H1 (cell line): ENCODE measurements at regions not wholly inside any gene's neighbourhood (a gene's known extent, or its start where the extent isn't known, plus 50 kb on each side); places are given as distances from the start of the nearest gene placed in this dataset.

ENCODE experiments used
- CTCF ChIA-PET: fragments of 300-600 bp; sonication (Branson Sonifier 250); formaldehyde crosslinking; loops from one replicate; lab custom pipeline; 2021; ENCODE audit not compliant: partially characterized antibody; lab: Charles Lee
- POLR2A ChIA-PET: fragments of 300-600 bp; sonication (Branson Sonifier 250); formaldehyde crosslinking; loops from one replicate; lab custom pipeline; 2021; ENCODE audit warnings: inconsistent platforms; ENCODE audit not compliant: partially characterized antibody; lab: Charles Lee
- DNase-seq, 2 experiments: peaks; one replicate each; pipeline versions ENCODE4 v3.0.0 to v3.0.0-alpha.2; 2010 to 2022; ENCODE audit warnings: low spot score in 2 of 2, low read depth in 1 of 2, mixed read lengths in 1 of 2
- FAIRE-seq: peaks from 2 replicates; lab custom pipeline; 2011; peaks lifted over from hg19 to GRCh38; lab: Jason Lieb, UNC
- H2AFZ ChIP-seq: 2 replicates; pipeline ENCODE4 v1.8.1; 2012; ENCODE audit warnings: low read length, inconsistent platforms
- H2AK5ac ChIP-seq: 2 replicates; pipeline ENCODE4 v1.6.1; 2013; ENCODE audit warnings: low read depth, low read length
- H2BK120ac ChIP-seq: replicated peaks from 2 replicates; pipeline ENCODE3; 2013; ENCODE audit warnings: low read depth, low read length, inconsistent platforms
- H2BK12ac ChIP-seq: 2 replicates; pipeline ENCODE4 v1.6.1; 2013; ENCODE audit warnings: low read depth, low read length
- H2BK15ac ChIP-seq: 2 replicates; pipeline ENCODE4 v1.6.1; 2013; ENCODE audit warnings: low read length
- H2BK20ac ChIP-seq: 2 replicates; pipeline ENCODE4 v1.6.1; 2013; ENCODE audit warnings: low read length
- H2BK5ac ChIP-seq: 2 replicates; pipeline ENCODE4 v1.6.1; 2013; ENCODE audit warnings: low read depth, low read length
- H3K14ac ChIP-seq: 2 replicates; pipeline ENCODE4 v1.6.1; 2013; ENCODE audit warnings: inconsistent platforms; ENCODE audit not compliant: insufficient read length
- H3K18ac ChIP-seq: 2 replicates; pipeline ENCODE4 v1.6.1; 2013; ENCODE audit warnings: low read length; ENCODE audit errors: extremely low read depth
- H3K23ac ChIP-seq: 2 replicates; pipeline ENCODE4 v1.6.1; 2013; ENCODE audit warnings: inconsistent platforms; ENCODE audit not compliant: insufficient read length
- H3K23me2 ChIP-seq: 2 replicates; pipeline ENCODE4 v1.6.1; 2013; ENCODE audit warnings: low read depth, low read length
- H3K27ac ChIP-seq: 2 replicates; pipeline ENCODE4 v1.6.1; 2011; ENCODE audit warnings: low read depth, low read length, inconsistent platforms
- H3K27me3 ChIP-seq, 4 experiments: replicated peaks in 1 of 4; 1 replicate in 1 of 4; 2 replicates in 3 of 4; pipeline versions ENCODE4 v1.6.1 to v1.8.1; 2011 to 2013; ENCODE audit warnings: low read length in 3 of 4, mild to moderate bottlenecking in 3 of 4, inconsistent platforms in 2 of 4, mixed read lengths in 2 of 4, moderate library complexity in 1 of 4; ENCODE audit not compliant: control insufficient read depth in 3 of 4, insufficient read depth in 3 of 4; ENCODE audit errors: extremely low read depth in 1 of 4
- H3K36me3 ChIP-seq, 4 experiments: 2 replicates each; pipeline versions ENCODE4 v1.6.1 to v1.8.1; 2011 to 2013; ENCODE audit warnings: mild to moderate bottlenecking in 4 of 4, low read length in 3 of 4, moderate library complexity in 2 of 4, control low read depth in 1 of 4, inconsistent platforms in 1 of 4; ENCODE audit not compliant: insufficient read depth in 4 of 4, control insufficient read depth in 2 of 4
- H3K4ac ChIP-seq: replicated peaks from 2 replicates; pipeline ENCODE3; 2013; ENCODE audit warnings: low read length, low read depth, mixed read lengths, inconsistent platforms; ENCODE audit not compliant: insufficient read length
- H3K4me1 ChIP-seq, 4 experiments: replicated peaks in 1 of 4; 1 replicate in 1 of 4; 2 replicates in 3 of 4; pipeline versions ENCODE4 v1.6.1 to v1.8.1; 2011 to 2013; ENCODE audit warnings: low read length in 3 of 4, inconsistent platforms in 2 of 4, mixed read lengths in 1 of 4; ENCODE audit not compliant: insufficient read depth in 4 of 4, control insufficient read depth in 3 of 4
- H3K4me2 ChIP-seq, 2 experiments: 2 replicates each; pipeline versions ENCODE4 v1.6.1 to v1.8.1; 2011 to 2013; ENCODE audit warnings: low read depth in 2 of 2, low read length in 2 of 2, control low read depth in 1 of 2, inconsistent platforms in 1 of 2, mild to moderate bottlenecking in 1 of 2; ENCODE audit not compliant: insufficient read depth in 1 of 2
- H3K4me3 ChIP-seq, 4 experiments: fragments of 200-600, 300-600 bp in 1 of 4; sonication (generic), shearing (Covaris generic), sonication (Bioruptor Twin) in 1 of 4; 2 replicates each; pipeline versions ENCODE4 v1.5.1 to v1.8.1; 2011 to 2016; ENCODE audit warnings: low read length in 4 of 4, low read depth in 3 of 4, control low read depth in 2 of 4, inconsistent platforms in 2 of 4, mild to moderate bottlenecking in 2 of 4, mixed read lengths in 1 of 4, moderate library complexity in 1 of 4; ENCODE audit not compliant: insufficient read depth in 2 of 4; ENCODE audit errors: extremely low read depth in 1 of 4
- H3K56ac ChIP-seq: replicated peaks from 2 replicates; pipeline ENCODE3; 2013; ENCODE audit warnings: low read depth, mild to moderate bottlenecking, mixed read lengths, low read length, inconsistent platforms; ENCODE audit not compliant: insufficient read length
- H3K79me1 ChIP-seq: 2 replicates; pipeline ENCODE4 v1.6.1; 2013; ENCODE audit warnings: low read depth, low read length, control low read depth
- H3K79me2 ChIP-seq, 2 experiments: 2 replicates each; pipeline versions ENCODE4 v1.6.1 to v1.8.1; 2012 to 2013; ENCODE audit warnings: low read length in 2 of 2, mild to moderate bottlenecking in 2 of 2, inconsistent platforms in 1 of 2; ENCODE audit not compliant: insufficient read depth in 2 of 2, control insufficient read depth in 1 of 2
- H3K9ac ChIP-seq, 4 experiments: replicated peaks in 1 of 4; 1 replicate in 1 of 4; 2 replicates in 3 of 4; pipeline versions ENCODE4 v1.6.1 to v1.8.1; 2011 to 2013; ENCODE audit warnings: low read depth in 3 of 4, low read length in 3 of 4, control low read depth in 2 of 4, mild to moderate bottlenecking in 2 of 4, moderate library complexity in 2 of 4, inconsistent platforms in 1 of 4; ENCODE audit errors: extremely low read depth in 1 of 4
- H3K9me3 ChIP-seq, 2 experiments: 2 replicates each; pipeline versions ENCODE4 v1.6.1 to v1.8.1; 2012 to 2013; ENCODE audit warnings: mild to moderate bottlenecking in 2 of 2, moderate library complexity in 2 of 2, control low read depth in 1 of 2, inconsistent platforms in 1 of 2, low read depth in 1 of 2, low read length in 1 of 2, mixed read lengths in 1 of 2; ENCODE audit not compliant: insufficient read depth in 2 of 2
- H4K20me1 ChIP-seq, 2 experiments: replicated peaks in 1 of 2; 2 replicates each; pipeline versions ENCODE3 to v1.8.1; 2011 to 2013; ENCODE audit warnings: inconsistent platforms in 2 of 2, low read length in 2 of 2, mild to moderate bottlenecking in 1 of 2; ENCODE audit not compliant: insufficient read depth in 2 of 2, control insufficient read depth in 1 of 2
- H4K5ac ChIP-seq: 2 replicates; pipeline ENCODE4 v1.6.1; 2013; ENCODE audit warnings: low read length, low read depth, mixed read lengths, inconsistent platforms; ENCODE audit not compliant: insufficient read length
- H4K8ac ChIP-seq: 2 replicates; pipeline ENCODE4 v1.8.0; 2013; ENCODE audit warnings: mild to moderate bottlenecking, moderate library complexity, low read length, inconsistent platforms; ENCODE audit not compliant: insufficient read depth; ENCODE audit errors: extremely low read depth
- H4K91ac ChIP-seq: replicated peaks from 2 replicates; pipeline ENCODE3; 2013; ENCODE audit warnings: low read length, mixed read lengths, inconsistent platforms; ENCODE audit not compliant: insufficient read length
- CBX8 ChIP-seq: fragments of 300-800, 300-1000 bp; sonication (generic); IDR thresholded peaks from 2 replicates; pipeline ENCODE4 v1.7.1; 2016; ENCODE audit warnings: low read depth, low read length, borderline replicate concordance
- CHD1 ChIP-seq: IDR thresholded peaks from 2 replicates; pipeline ENCODE4 v1.6.1; 2012; ENCODE audit warnings: low read depth, low read length, improper control_type of control experiment
- CTBP2 ChIP-seq: IDR thresholded peaks from 2 replicates; pipeline ENCODE4 v1.7.0; 2011; ENCODE audit warnings: borderline replicate concordance, mild to moderate bottlenecking, moderate library complexity, mixed read lengths, low read length; ENCODE audit not compliant: insufficient read depth, insufficient read length
- E2F6 ChIP-seq: IDR thresholded peaks from 2 replicates; pipeline ENCODE4 v1.6.1; 2012; ENCODE audit warnings: inconsistent platforms
- JUND ChIP-seq: IDR thresholded peaks from 2 replicates; pipeline ENCODE4 v1.6.1; 2011; ENCODE audit warnings: mild to moderate bottlenecking, improper control_type of control experiment, low read length
- KDM1A ChIP-seq: fragments of 200-600, 300-600 bp; sonication (generic); IDR thresholded peaks from 2 replicates; pipeline ENCODE4 v1.7.1; 2016; ENCODE audit warnings: mild to moderate bottlenecking, low read length, borderline replicate concordance
- KDM5A ChIP-seq: fragments of 200-600 bp; IDR thresholded peaks from 2 replicates; pipeline ENCODE4 v1.7.1; 2012; ENCODE audit warnings: mild to moderate bottlenecking, low read length, inconsistent platforms, mixed read lengths
- SIRT6 ChIP-seq: IDR thresholded peaks from one replicate; pipeline ENCODE4 v1.7.1; 2012; ENCODE audit warnings: low read length, inconsistent platforms
- SIX5 ChIP-seq: IDR thresholded peaks from 2 replicates; pipeline ENCODE4 v1.6.1; 2011; ENCODE audit warnings: mild to moderate bottlenecking, low read depth, low read length
- SP1 ChIP-seq: IDR thresholded peaks from 2 replicates; pipeline ENCODE4 v1.6.1; 2011; ENCODE audit warnings: low read depth, low read length

- ChIA-PET POLR2A (no interaction called here), CTCF (no interaction called here)
- Histone ChIP-seq H3K27ac (no peak overlapping the region), H3K18ac (no peak overlapping the region), H3K14ac (no peak overlapping the region), H3K79me1 (no peaks in the 10 kb centered on the region), H3K4me1 (no peaks in the 10 kb centered on the region), H2BK12ac (no peak overlapping the region), H2BK20ac (no peak overlapping the region), H2BK120ac (no peak overlapping the region), H3K23ac (no peak overlapping the region), H3K9me3 (no peaks in the 10 kb centered on the region), H2AFZ (no peak overlapping the region), H4K5ac (no peak overlapping the region), H4K20me1 (no peaks in the 10 kb centered on the region), H3K4me3 (no peak overlapping the region), H3K4ac (no peak overlapping the region), H3K4me2 (no peak overlapping the region), H3K23me2 (no peaks in the 10 kb centered on the region), H4K8ac (no peak overlapping the region), H2BK5ac (no peak overlapping the region), H2BK15ac (no peak overlapping the region), H4K91ac (no peak overlapping the region), H3K27me3 (no peaks in the 10 kb centered on the region), H3K79me2 (no peaks in the 10 kb centered on the region), H2AK5ac (no peak overlapping the region), H3K56ac (no peak overlapping the region), H3K36me3 (no peaks in the 10 kb centered on the region), H3K9ac (no peak overlapping the region)
- FAIRE-seq (no peak), DNase-seq (no peak)
- no peak for TF ChIP-seq CHD1
- TF ChIP-seq CBX8: no peak
- TF ChIP-seq KDM1A: no peak
- TF ChIP-seq SP1: no peak
- no peak for TF ChIP-seq JUND
- TF ChIP-seq KDM5A: no peak
- no peak for TF ChIP-seq SIX5
- no peak for TF ChIP-seq SIRT6
- TF ChIP-seq CTBP2: no peak
- no peak for TF ChIP-seq E2F6
These were observed 1193.3 kb downstream of the FLRT2 start for GRCh38 chr14:86723254-86723624.
